SU-DHL-6 (cell line): ENCODE measurements at regions not wholly inside any gene's neighbourhood (a gene's known extent, or its start where the extent isn't known, plus 50 kb on each side); places are given as distances from the start of the nearest gene placed in this dataset.

ENCODE experiments used
- H2AFZ ChIP-seq: fragments of 200-600 bp; sonication (generic); 2 replicates; pipeline ENCODE4 v1.6.1; 2014; ENCODE audit warnings: low read depth, mild to moderate bottlenecking, moderate library complexity, mixed read lengths, antibody characterized with exemption, low read length; ENCODE audit not compliant: severe bottlenecking
- H3F3A ChIP-seq: fragments of 200-600 bp; shearing (Covaris generic); 2 replicates; pipeline ENCODE4 v1.6.0; 2016; ENCODE audit warnings: antibody characterized with exemption, mild to moderate bottlenecking; ENCODE audit not compliant: insufficient read depth
- H3K27ac ChIP-seq: fragments of 200-600 bp; sonication (generic); 2 replicates; pipeline ENCODE4 v1.5.1; 2016; ENCODE audit warnings: low read depth, mild to moderate bottlenecking, low read length, moderate library complexity, mixed read lengths
- H3K27me3 ChIP-seq: fragments of 200-600 bp; sonication (generic), shearing (Covaris generic); 2 replicates; pipeline ENCODE4 v1.6.0; 2014; ENCODE audit warnings: mild to moderate bottlenecking, low read length
- H3K36me3 ChIP-seq: fragments of 200-600 bp; sonication (generic); 2 replicates; pipeline ENCODE4 v1.6.1; 2014; ENCODE audit warnings: mild to moderate bottlenecking, low read length, mixed read lengths
- H3K4me2 ChIP-seq: fragments of 300-600, 200-600 bp; shearing (Covaris generic), sonication (generic); 2 replicates; pipeline ENCODE4 v1.6.0; 2014; ENCODE audit warnings: low read length, low read depth, mild to moderate bottlenecking; ENCODE audit not compliant: poor library complexity, severe bottlenecking
- H3K4me3 ChIP-seq: fragments of 200-600 bp; sonication (generic); 2 replicates; pipeline ENCODE4 v1.5.1; 2014; ENCODE audit warnings: antibody characterized with exemption, low read length, mild to moderate bottlenecking, mixed read lengths; ENCODE audit not compliant: insufficient read depth, poor library complexity, severe bottlenecking
- H3K79me2 ChIP-seq: fragments of 200-600 bp; sonication (generic); 2 replicates; pipeline ENCODE4 v1.6.1; 2014; ENCODE audit warnings: mild to moderate bottlenecking, low read length, moderate library complexity; ENCODE audit not compliant: insufficient read depth
- H3K9ac ChIP-seq: fragments of 200-600 bp; sonication (generic); 2 replicates; pipeline ENCODE4 v1.7.0; 2014; ENCODE audit warnings: mild to moderate bottlenecking, low read length
- H3K9me2 ChIP-seq: fragments of 200-600 bp; sonication (generic); replicated peaks from 2 replicates; pipeline ENCODE4 v1.6.1; 2014; ENCODE audit warnings: low read length; ENCODE audit not compliant: insufficient read depth
- H3K9me3 ChIP-seq: fragments of 200-600 bp; sonication (generic); 2 replicates; pipeline ENCODE4 v1.6.1; 2014; ENCODE audit warnings: low read length, mixed read lengths; ENCODE audit not compliant: insufficient read depth
- H4K20me1 ChIP-seq: fragments of 200-600 bp; sonication (generic); 2 replicates; pipeline ENCODE4 v1.6.1; 2014; ENCODE audit warnings: low read depth, mild to moderate bottlenecking, antibody characterized with exemption, low read length, moderate library complexity, mixed read lengths
- EZH2phosphoT487 ChIP-seq: fragments of 200-600 bp; sonication (generic), shearing (Covaris generic); conservative IDR thresholded peaks from 2 replicates; pipeline ENCODE4 v1.6.1; 2018; ENCODE audit warnings: mild to moderate bottlenecking, antibody characterized with exemption, low read length, moderate library complexity, mixed read lengths
- TF ChIP-seq, protein P1 (sequence below): fragments of 200-600 bp; sonication (generic); IDR thresholded peaks from one replicate; pipeline ENCODE4 v1.5.1; 2017; ENCODE audit warnings: antibody characterized with exemption, mild to moderate bottlenecking, low read length, moderate library complexity; ENCODE audit not compliant: insufficient read depth, poor library complexity, severe bottlenecking

DNA sequence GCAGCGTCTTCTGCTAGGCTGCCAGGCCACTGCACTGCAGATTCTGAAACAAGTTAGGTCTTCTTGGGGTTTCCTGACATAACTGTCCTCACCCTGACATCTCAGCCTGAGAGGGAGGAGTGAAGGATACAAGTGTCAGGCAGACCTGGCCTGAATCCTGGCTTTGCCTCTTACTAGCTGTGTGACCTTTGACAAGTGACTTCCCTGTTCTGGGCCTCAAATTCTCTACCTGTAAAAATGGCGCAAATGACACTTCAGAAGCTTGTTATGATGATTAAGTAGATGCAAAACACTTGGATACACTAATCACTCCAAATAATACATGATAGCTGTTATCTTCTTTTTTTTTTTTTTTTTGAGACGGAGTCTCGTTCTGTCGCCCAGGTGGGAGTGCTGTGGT is 119.2 kb upstream of the BOD1 start:
- no peak overlapping the region for H2AFZ ChIP-seq
- H3K9ac ChIP-seq, result peak overlapping the region; percentile 52
- no peak for TF ChIP-seq EZH2phosphoT487
- TF ChIP-seq, protein P1, sequence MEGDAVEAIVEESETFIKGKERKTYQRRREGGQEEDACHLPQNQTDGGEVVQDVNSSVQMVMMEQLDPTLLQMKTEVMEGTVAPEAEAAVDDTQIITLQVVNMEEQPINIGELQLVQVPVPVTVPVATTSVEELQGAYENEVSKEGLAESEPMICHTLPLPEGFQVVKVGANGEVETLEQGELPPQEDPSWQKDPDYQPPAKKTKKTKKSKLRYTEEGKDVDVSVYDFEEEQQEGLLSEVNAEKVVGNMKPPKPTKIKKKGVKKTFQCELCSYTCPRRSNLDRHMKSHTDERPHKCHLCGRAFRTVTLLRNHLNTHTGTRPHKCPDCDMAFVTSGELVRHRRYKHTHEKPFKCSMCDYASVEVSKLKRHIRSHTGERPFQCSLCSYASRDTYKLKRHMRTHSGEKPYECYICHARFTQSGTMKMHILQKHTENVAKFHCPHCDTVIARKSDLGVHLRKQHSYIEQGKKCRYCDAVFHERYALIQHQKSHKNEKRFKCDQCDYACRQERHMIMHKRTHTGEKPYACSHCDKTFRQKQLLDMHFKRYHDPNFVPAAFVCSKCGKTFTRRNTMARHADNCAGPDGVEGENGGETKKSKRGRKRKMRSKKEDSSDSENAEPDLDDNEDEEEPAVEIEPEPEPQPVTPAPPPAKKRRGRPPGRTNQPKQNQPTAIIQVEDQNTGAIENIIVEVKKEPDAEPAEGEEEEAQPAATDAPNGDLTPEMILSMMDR, result no peak
- no peaks in the 10 kb centered on the region for H3K9me2 ChIP-seq
- peak overlapping the region; percentile 97 for H3K27ac ChIP-seq
- H3K4me2 ChIP-seq, result peak overlapping the region; percentile 65
- H3K36me3 ChIP-seq, result no peaks in the 10 kb centered on the region
- H4K20me1 ChIP-seq, result no peaks in the 10 kb centered on the region
- H3K4me3 ChIP-seq, result no peak overlapping the region
- no peaks in the 10 kb centered on the region for H3K27me3 ChIP-seq
- peaks cover 38% of the 10 kb centered on the region for H3F3A ChIP-seq
- H3K79me2 ChIP-seq, result no peaks in the 10 kb centered on the region
- H3K9me3 ChIP-seq, result no peaks in the 10 kb centered on the region

DNA sequence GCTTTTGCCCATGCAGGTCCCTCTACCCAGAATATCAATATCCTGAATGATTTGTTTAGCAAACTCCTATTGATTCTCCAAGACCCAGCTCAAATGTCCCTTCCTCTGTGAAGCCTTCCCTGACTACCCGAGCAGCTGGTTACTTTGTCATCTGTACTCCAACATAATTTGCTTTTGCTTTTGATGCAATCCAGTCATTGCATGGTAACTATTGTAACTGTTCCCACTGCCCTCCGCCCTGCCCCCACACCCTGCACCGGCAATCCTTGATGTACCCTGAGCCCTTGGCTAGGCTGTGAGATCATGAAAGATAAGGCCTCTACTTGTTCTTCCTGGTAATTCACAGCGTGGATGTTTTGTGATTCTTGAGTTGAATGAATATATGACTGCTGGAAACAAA is 119.9 kb upstream of the BOD1 start:
- Histone ChIP-seq H3K4me2 (peak overlapping the region; percentile 49), H3K9ac (peak overlapping the region; percentile 31), H3K27me3 (no peaks in the 10 kb centered on the region), H3K36me3 (no peaks in the 10 kb centered on the region), H4K20me1 (no peaks in the 10 kb centered on the region), H3K79me2 (no peaks in the 10 kb centered on the region), H3F3A (peaks cover 38% of the 10 kb centered on the region), H2AFZ (no peak overlapping the region), H3K9me3 (no peaks in the 10 kb centered on the region), H3K9me2 (no peaks in the 10 kb centered on the region), H3K27ac (peak overlapping the region; percentile 97), H3K4me3 (peak overlapping the region; percentile 16)
- TF ChIP-seq, protein P1, result no peak
- no peak for TF ChIP-seq EZH2phosphoT487

DNA sequence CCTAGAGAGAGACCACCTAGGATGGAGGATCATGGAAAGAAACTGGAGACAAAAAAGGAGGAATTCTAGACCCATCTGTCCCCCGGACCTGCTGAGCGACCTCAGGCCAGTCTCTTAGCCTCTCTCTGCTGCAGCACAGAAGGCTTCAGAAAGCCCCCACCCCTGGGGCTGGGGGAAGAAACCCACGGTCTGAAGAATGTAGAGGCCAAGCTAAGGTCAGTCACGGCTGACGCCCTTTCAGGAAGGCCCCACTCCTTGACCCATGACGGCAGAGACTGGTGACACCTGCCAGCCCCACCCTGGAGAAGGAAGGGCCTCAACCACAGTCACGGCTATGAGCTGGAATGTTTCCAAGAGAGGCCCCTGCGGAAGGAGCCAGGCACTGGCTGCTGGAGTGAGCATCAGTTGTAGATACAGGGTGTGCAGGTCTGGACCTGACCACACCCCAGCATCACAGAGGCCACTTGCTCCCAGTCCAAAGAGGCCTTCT is 120.5 kb upstream of the BOD1 start:
- no peaks in the 10 kb centered on the region for H3K9me3 ChIP-seq
- H3K27me3 ChIP-seq, result no peaks in the 10 kb centered on the region
- no peaks in the 10 kb centered on the region for H3K9me2 ChIP-seq
- peak overlapping the region; percentile 31 for H3K9ac ChIP-seq
- peaks cover 38% of the 10 kb centered on the region for H3F3A ChIP-seq
- H3K4me2 ChIP-seq, result peak overlapping the region; percentile 49
- peak overlapping the region; percentile 97 for H3K27ac ChIP-seq
- no peak overlapping the region for H2AFZ ChIP-seq
- no peaks in the 10 kb centered on the region for H4K20me1 ChIP-seq
- H3K79me2 ChIP-seq, result no peaks in the 10 kb centered on the region
- peak overlapping the region; percentile 16 for H3K4me3 ChIP-seq
- TF ChIP-seq, protein P1, result no peak
- H3K36me3 ChIP-seq, result no peaks in the 10 kb centered on the region
